ENCODE measurements at regions not wholly inside any gene's neighbourhood (a gene's known extent, or its start where the extent isn't known, plus 50 kb on each side); places are given as distances from the start of the nearest gene placed in this dataset.

DNA sequence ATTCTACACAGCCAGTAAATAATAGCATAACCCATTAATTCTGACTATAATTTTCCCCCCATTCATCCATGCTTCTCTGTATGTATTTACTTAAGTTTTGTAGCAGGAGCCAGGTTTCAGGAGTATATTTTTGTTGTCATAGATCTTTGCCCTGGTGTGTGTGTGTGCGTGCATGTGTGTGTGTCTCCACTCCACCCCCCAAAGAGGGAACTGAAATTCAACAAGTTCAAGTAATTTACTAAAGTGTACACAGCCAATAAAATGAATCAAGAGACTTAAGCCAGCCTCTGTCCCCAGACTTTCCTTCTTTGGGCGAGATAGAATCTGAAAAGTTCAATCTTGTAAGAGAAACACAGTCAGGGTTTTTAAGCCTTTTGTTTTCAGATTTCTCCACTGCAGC, 792.0 kb downstream of the MED13L start:
- Histone ChIP-seq H3K9ac (ENCODE audit: low read depth in 1 of 2, low read length in 2 of 2) (no peak overlapping the region), H3K4me1 (ENCODE audit: control insufficient read depth in 4 of 4, insufficient read depth in 4 of 4, low read length in 3 of 4) (no peaks in the 10 kb centered on the region), H3K36me3 (ENCODE audit: control insufficient read depth in 4 of 4, insufficient read depth in 3 of 4, low read depth in 1 of 4, low read length in 3 of 4) (no peaks in the 10 kb centered on the region), H3K4me3 (ENCODE audit: low read depth in 1 of 3, low read length in 3 of 3) (no peak overlapping the region), H3K27me3 (ENCODE audit: control insufficient read depth in 4 of 4, insufficient read depth in 4 of 4, low read length in 3 of 4) (no peaks in the 10 kb centered on the region), H3K9me3 (ENCODE audit: control insufficient read depth in 4 of 4, low read length in 3 of 4) (no peaks in the 10 kb centered on the region), H3K27ac (ENCODE audit: low read depth in 1 of 2, low read length in 2 of 2) (no peak overlapping the region)
- 85% methylated on average over 2 of the region's 2 CpGs for WGBS
- DNase-seq (ENCODE audit: low spot score) = no peak
- no peak for TF ChIP-seq JUND (IDR thresholded peaks at IDR 0.05)
- TF ChIP-seq, protein P1, sequence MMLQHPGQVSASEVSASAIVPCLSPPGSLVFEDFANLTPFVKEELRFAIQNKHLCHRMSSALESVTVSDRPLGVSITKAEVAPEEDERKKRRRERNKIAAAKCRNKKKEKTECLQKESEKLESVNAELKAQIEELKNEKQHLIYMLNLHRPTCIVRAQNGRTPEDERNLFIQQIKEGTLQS (IDR thresholded peaks at IDR 0.05) = no peak
- TF ChIP-seq FOXA2 (IDR thresholded peaks at IDR 0.05) = no peak
- no peak for TF ChIP-seq HNF4G (IDR thresholded peaks at IDR 0.05)
- no peak for TF ChIP-seq GABPA (IDR thresholded peaks at IDR 0.05 in 1 of 2, conservative IDR thresholded peaks at IDR 0.05 in 1 of 2)
- no peak for TF ChIP-seq EGR1 (IDR thresholded peaks at IDR 0.05; ENCODE audit: low read depth in 2 of 2)
- TF ChIP-seq, protein P2, sequence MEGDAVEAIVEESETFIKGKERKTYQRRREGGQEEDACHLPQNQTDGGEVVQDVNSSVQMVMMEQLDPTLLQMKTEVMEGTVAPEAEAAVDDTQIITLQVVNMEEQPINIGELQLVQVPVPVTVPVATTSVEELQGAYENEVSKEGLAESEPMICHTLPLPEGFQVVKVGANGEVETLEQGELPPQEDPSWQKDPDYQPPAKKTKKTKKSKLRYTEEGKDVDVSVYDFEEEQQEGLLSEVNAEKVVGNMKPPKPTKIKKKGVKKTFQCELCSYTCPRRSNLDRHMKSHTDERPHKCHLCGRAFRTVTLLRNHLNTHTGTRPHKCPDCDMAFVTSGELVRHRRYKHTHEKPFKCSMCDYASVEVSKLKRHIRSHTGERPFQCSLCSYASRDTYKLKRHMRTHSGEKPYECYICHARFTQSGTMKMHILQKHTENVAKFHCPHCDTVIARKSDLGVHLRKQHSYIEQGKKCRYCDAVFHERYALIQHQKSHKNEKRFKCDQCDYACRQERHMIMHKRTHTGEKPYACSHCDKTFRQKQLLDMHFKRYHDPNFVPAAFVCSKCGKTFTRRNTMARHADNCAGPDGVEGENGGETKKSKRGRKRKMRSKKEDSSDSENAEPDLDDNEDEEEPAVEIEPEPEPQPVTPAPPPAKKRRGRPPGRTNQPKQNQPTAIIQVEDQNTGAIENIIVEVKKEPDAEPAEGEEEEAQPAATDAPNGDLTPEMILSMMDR (IDR thresholded peaks at IDR 0.05; ENCODE audit: low read depth, low read length, missing input control) = no peak
- TF ChIP-seq TAF1 (conservative IDR thresholded peaks at IDR 0.05) = no peak
- no peak for TF ChIP-seq HNF4A (conservative IDR thresholded peaks at IDR 0.05)
- TF ChIP-seq RXRA (IDR thresholded peaks at IDR 0.05) = no peak
- no peak for TF ChIP-seq FOXA1 (IDR thresholded peaks at IDR 0.05)
- TF ChIP-seq YY1 (IDR thresholded peaks at IDR 0.05) = no peak
- no peak for TF ChIP-seq SP1 (IDR thresholded peaks at IDR 0.05)
- TF ChIP-seq RAD21 (IDR thresholded peaks at IDR 0.05) = no peak

DNA sequence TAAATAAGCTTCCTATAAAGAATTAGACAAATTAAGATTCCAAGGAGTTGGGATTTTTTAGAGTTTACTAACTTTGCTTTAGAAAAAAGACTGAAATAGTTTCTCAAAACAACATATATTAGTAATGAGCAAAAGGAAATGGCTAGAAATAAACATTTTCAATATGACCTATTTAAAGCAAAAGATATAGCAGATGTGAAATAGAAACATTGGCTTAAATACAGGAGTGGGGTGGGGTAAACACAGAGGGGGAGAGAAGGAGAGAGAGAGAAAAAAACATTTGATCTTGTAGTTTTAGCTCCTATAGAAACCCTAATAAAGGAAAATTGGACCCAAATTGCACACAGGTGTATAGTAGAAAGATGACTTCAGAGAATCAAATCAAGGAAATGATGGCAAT, 794.5 kb downstream of the MED13L start:
- Histone ChIP-seq H3K27me3 (ENCODE audit: control insufficient read depth in 4 of 4, insufficient read depth in 4 of 4, low read length in 3 of 4) (no peaks in the 10 kb centered on the region), H3K4me1 (ENCODE audit: control insufficient read depth in 4 of 4, insufficient read depth in 4 of 4, low read length in 3 of 4) (no peaks in the 10 kb centered on the region)

DNA sequence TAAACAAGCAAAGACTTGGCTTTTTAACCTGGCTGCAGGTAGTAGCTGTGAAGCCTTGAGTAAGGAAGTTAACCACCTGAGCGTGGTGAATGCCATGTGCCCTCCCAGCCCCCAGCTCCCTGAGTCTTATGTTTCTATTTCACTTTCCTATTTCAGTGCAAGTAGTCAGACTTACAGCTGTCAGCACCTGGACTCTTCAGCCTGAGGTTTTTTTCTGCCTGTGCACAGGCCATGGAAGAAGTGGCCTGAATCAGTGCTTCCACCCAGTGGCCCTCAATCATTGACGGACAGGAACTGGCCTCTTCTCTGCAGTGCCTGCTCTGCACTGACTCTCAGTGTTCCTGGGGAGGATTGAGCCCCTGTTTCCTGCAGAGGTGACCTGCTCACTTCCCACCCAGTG, 796.4 kb downstream of the MED13L start:
- H3K27ac ChIP-seq (ENCODE audit: low read depth in 1 of 2, low read length in 2 of 2) = no peak overlapping the region
- no peaks in the 10 kb centered on the region for H3K9me3 ChIP-seq (ENCODE audit: control insufficient read depth in 4 of 4, low read length in 3 of 4)
- H3K36me3 ChIP-seq (ENCODE audit: control insufficient read depth in 4 of 4, insufficient read depth in 3 of 4, low read depth in 1 of 4, low read length in 3 of 4) = no peaks in the 10 kb centered on the region
- 96% methylated on average over 2 of the region's 2 CpGs for WGBS
- no peak overlapping the region for H3K4me3 ChIP-seq (ENCODE audit: low read depth in 1 of 3, low read length in 3 of 3)
- H3K27me3 ChIP-seq (ENCODE audit: control insufficient read depth in 4 of 4, insufficient read depth in 4 of 4, low read length in 3 of 4) = no peaks in the 10 kb centered on the region
- no peak for DNase-seq (ENCODE audit: low spot score)
- H3K4me1 ChIP-seq (ENCODE audit: control insufficient read depth in 4 of 4, insufficient read depth in 4 of 4, low read length in 3 of 4) = no peaks in the 10 kb centered on the region
- no peak overlapping the region for H3K9ac ChIP-seq (ENCODE audit: low read depth in 1 of 2, low read length in 2 of 2)
- no peak for TF ChIP-seq SP1 (IDR thresholded peaks at IDR 0.05)
- TF ChIP-seq, protein P1 (IDR thresholded peaks at IDR 0.05) = no peak
- no peak for TF ChIP-seq TAF1 (conservative IDR thresholded peaks at IDR 0.05)
- TF ChIP-seq JUND (IDR thresholded peaks at IDR 0.05) = no peak
- TF ChIP-seq, protein P3, sequence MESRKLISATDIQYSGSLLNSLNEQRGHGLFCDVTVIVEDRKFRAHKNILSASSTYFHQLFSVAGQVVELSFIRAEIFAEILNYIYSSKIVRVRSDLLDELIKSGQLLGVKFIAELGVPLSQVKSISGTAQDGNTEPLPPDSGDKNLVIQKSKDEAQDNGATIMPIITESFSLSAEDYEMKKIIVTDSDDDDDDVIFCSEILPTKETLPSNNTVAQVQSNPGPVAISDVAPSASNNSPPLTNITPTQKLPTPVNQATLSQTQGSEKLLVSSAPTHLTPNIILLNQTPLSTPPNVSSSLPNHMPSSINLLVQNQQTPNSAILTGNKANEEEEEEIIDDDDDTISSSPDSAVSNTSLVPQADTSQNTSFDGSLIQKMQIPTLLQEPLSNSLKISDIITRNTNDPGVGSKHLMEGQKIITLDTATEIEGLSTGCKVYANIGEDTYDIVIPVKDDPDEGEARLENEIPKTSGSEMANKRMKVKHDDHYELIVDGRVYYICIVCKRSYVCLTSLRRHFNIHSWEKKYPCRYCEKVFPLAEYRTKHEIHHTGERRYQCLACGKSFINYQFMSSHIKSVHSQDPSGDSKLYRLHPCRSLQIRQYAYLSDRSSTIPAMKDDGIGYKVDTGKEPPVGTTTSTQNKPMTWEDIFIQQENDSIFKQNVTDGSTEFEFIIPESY (IDR thresholded peaks at IDR 0.05) = no peak
- TF ChIP-seq NR2F2 (IDR thresholded peaks at IDR 0.05) = no peak
- TF ChIP-seq RXRA (IDR thresholded peaks at IDR 0.05) = no peak
- TF ChIP-seq FOXA1 (IDR thresholded peaks at IDR 0.05) = no peak
- no peak for TF ChIP-seq GABPA (IDR thresholded peaks at IDR 0.05 in 1 of 2, conservative IDR thresholded peaks at IDR 0.05 in 1 of 2)
- TF ChIP-seq, protein P4, sequence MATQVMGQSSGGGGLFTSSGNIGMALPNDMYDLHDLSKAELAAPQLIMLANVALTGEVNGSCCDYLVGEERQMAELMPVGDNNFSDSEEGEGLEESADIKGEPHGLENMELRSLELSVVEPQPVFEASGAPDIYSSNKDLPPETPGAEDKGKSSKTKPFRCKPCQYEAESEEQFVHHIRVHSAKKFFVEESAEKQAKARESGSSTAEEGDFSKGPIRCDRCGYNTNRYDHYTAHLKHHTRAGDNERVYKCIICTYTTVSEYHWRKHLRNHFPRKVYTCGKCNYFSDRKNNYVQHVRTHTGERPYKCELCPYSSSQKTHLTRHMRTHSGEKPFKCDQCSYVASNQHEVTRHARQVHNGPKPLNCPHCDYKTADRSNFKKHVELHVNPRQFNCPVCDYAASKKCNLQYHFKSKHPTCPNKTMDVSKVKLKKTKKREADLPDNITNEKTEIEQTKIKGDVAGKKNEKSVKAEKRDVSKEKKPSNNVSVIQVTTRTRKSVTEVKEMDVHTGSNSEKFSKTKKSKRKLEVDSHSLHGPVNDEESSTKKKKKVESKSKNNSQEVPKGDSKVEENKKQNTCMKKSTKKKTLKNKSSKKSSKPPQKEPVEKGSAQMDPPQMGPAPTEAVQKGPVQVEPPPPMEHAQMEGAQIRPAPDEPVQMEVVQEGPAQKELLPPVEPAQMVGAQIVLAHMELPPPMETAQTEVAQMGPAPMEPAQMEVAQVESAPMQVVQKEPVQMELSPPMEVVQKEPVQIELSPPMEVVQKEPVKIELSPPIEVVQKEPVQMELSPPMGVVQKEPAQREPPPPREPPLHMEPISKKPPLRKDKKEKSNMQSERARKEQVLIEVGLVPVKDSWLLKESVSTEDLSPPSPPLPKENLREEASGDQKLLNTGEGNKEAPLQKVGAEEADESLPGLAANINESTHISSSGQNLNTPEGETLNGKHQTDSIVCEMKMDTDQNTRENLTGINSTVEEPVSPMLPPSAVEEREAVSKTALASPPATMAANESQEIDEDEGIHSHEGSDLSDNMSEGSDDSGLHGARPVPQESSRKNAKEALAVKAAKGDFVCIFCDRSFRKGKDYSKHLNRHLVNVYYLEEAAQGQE (IDR thresholded peaks at IDR 0.05) = no peak
- TF ChIP-seq RAD21 (IDR thresholded peaks at IDR 0.05) = no peak
- no peak for TF ChIP-seq YY1 (IDR thresholded peaks at IDR 0.05)
- no peak for TF ChIP-seq HNF4G (IDR thresholded peaks at IDR 0.05)
- TF ChIP-seq FOXA2 (IDR thresholded peaks at IDR 0.05) = no peak

More for the DNA sequence above, 794.5 kb downstream of the MED13L start:
- H3K9me3 ChIP-seq (ENCODE audit: control insufficient read depth in 4 of 4, low read length in 3 of 4) = no peaks in the 10 kb centered on the region
- no peak for DNase-seq (ENCODE audit: low spot score)
- H3K9ac ChIP-seq (ENCODE audit: low read depth in 1 of 2, low read length in 2 of 2) = no peak overlapping the region
- TF ChIP-seq, protein P5, sequence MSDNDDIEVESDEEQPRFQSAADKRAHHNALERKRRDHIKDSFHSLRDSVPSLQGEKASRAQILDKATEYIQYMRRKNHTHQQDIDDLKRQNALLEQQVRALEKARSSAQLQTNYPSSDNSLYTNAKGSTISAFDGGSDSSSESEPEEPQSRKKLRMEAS (IDR thresholded peaks at IDR 0.05) = no peak
- TF ChIP-seq JUND (IDR thresholded peaks at IDR 0.05) (no peak), GABPA (IDR thresholded peaks at IDR 0.05 in 1 of 2, conservative IDR thresholded peaks at IDR 0.05 in 1 of 2) (no peak), TAF1 (conservative IDR thresholded peaks at IDR 0.05) (no peak)
- H3K36me3 ChIP-seq (ENCODE audit: control insufficient read depth in 4 of 4, insufficient read depth in 3 of 4, low read depth in 1 of 4, low read length in 3 of 4) = no peaks in the 10 kb centered on the region
- no peak overlapping the region for H3K27ac ChIP-seq (ENCODE audit: low read depth in 1 of 2, low read length in 2 of 2)
- H3K4me3 ChIP-seq (ENCODE audit: low read depth in 1 of 3, low read length in 3 of 3) = no peak overlapping the region

All from liver (tissue), 8 donors.